ENCODE measurements at regions not wholly inside any gene's neighbourhood (a gene's known extent, or its start where the extent isn't known, plus 50 kb on each side); places are given as distances from the start of the nearest gene placed in this dataset.

GRCh38 chr16:73692861-73693260 lies 603.8 kb upstream of the PSMD7 start:
- TF ChIP-seq EP300 (IDR thresholded peaks at IDR 0.05) (no peak), POLR2A (IDR thresholded peaks at IDR 0.05) (no peak), CTCF (IDR thresholded peaks at IDR 0.05) (no peak), POLR2AphosphoS5 (IDR thresholded peaks at IDR 0.05) (no peak)

Data from suprapubic skin (tissue), 4 donors.